Liver (tissue), 8 donors: ENCODE measurements at regions not wholly inside any gene's neighbourhood (a gene's known extent, or its start where the extent isn't known, plus 50 kb on each side); places are given as distances from the start of the nearest gene placed in this dataset.

ENCODE experiments used
- DNase-seq: peaks from one replicate; pipeline ENCODE4 v3.0.0-alpha.2; 2017; ENCODE audit warnings: low spot score
- H3K27ac ChIP-seq, 2 donors: one replicate each; pipeline ENCODE4 v1.7.0; 2013; ENCODE audit warnings: inconsistent platforms in 2 of 2, low read length in 2 of 2, control low read depth in 1 of 2, low read depth in 1 of 2, mild to moderate bottlenecking in 1 of 2
- H3K27me3 ChIP-seq, 4 donors: one replicate each; pipeline versions ENCODE4 v1.6.1 to v1.7.0; 2013; ENCODE audit warnings: low read length in 3 of 4, inconsistent platforms in 1 of 4, mild to moderate bottlenecking in 1 of 4, moderate library complexity in 1 of 4; ENCODE audit not compliant: control insufficient read depth in 4 of 4, insufficient read depth in 4 of 4
- H3K36me3 ChIP-seq, 4 donors: one replicate each; pipeline versions ENCODE4 v1.6.1 to v1.7.0; 2013; ENCODE audit warnings: low read length in 3 of 4, mild to moderate bottlenecking in 3 of 4, low read depth in 1 of 4, moderate library complexity in 1 of 4; ENCODE audit not compliant: control insufficient read depth in 4 of 4, insufficient read depth in 3 of 4
- H3K4me1 ChIP-seq, 4 donors: one replicate each; pipeline versions ENCODE4 v1.6.1 to v1.7.0; 2013; ENCODE audit warnings: low read length in 3 of 4, mild to moderate bottlenecking in 3 of 4, moderate library complexity in 1 of 4; ENCODE audit not compliant: control insufficient read depth in 4 of 4, insufficient read depth in 4 of 4
- H3K4me3 ChIP-seq, 3 donors: one replicate each; pipeline versions ENCODE4 v1.6.1 to v1.7.0; 2013; ENCODE audit warnings: low read length in 3 of 3, control low read depth in 1 of 3, low read depth in 1 of 3, mild to moderate bottlenecking in 1 of 3
- H3K9ac ChIP-seq, 2 donors: one replicate each; pipeline ENCODE4 v1.7.0; 2013; ENCODE audit warnings: low read length in 2 of 2, mild to moderate bottlenecking in 2 of 2, moderate library complexity in 2 of 2, control low read depth in 1 of 2, low read depth in 1 of 2
- H3K9me3 ChIP-seq, 4 donors: one replicate each; pipeline versions ENCODE4 v1.6.1 to v1.7.0; 2013; ENCODE audit warnings: low read length in 3 of 4; ENCODE audit not compliant: control insufficient read depth in 4 of 4
- ATF3 ChIP-seq: IDR thresholded peaks from 2 replicates; pipeline ENCODE4 v1.6.1; 2016; ENCODE audit warnings: antibody characterized with exemption
- CTCF ChIP-seq: fragments of 150-350 bp; IDR thresholded peaks from 2 replicates; pipeline ENCODE4 v1.5.1; 2017; ENCODE audit warnings: improper control_type of control experiment, low read depth, low read length; ENCODE audit not compliant: missing input control
- EGR1 ChIP-seq, 2 donors: IDR thresholded peaks; 2 replicates each; pipeline ENCODE4 v1.6.1; 2016 to 2018; ENCODE audit warnings: antibody characterized with exemption in 2 of 2, low read depth in 2 of 2
- FOXA1 ChIP-seq: IDR thresholded peaks from 2 replicates; pipeline ENCODE4 v1.6.1; 2016; ENCODE audit warnings: antibody characterized with exemption
- GABPA ChIP-seq, 2 donors: IDR thresholded peaks in 1 of 2; conservative IDR thresholded peaks in 1 of 2; 2 replicates each; pipeline ENCODE4 v1.6.1; 2016; ENCODE audit warnings: antibody characterized with exemption in 2 of 2, mild to moderate bottlenecking in 1 of 2, moderate library complexity in 1 of 2
- HNF4A ChIP-seq, 2 donors: conservative IDR thresholded peaks; 2 replicates each; pipeline ENCODE4 v1.6.1; 2016; ENCODE audit warnings: antibody characterized with exemption in 2 of 2, mild to moderate bottlenecking in 2 of 2
- HNF4G ChIP-seq: IDR thresholded peaks from 2 replicates; pipeline ENCODE4 v1.6.1; 2016; ENCODE audit warnings: antibody characterized with exemption
- JUND ChIP-seq, 2 donors: IDR thresholded peaks; 2 replicates each; pipeline ENCODE4 v1.6.1; 2016; ENCODE audit warnings: antibody characterized with exemption in 2 of 2
- MAX ChIP-seq: IDR thresholded peaks from 2 replicates; pipeline ENCODE4 v1.6.1; 2016; ENCODE audit warnings: antibody characterized with exemption
- NR2F2 ChIP-seq: IDR thresholded peaks from 2 replicates; pipeline ENCODE4 v1.6.1; 2016; ENCODE audit warnings: antibody characterized with exemption
- RAD21 ChIP-seq, 2 donors: IDR thresholded peaks; 2 replicates each; pipeline ENCODE4 v1.6.1; 2016; ENCODE audit warnings: antibody characterized with exemption in 2 of 2, mild to moderate bottlenecking in 2 of 2
- REST ChIP-seq: IDR thresholded peaks from 2 replicates; pipeline ENCODE4 v1.6.1; 2016; ENCODE audit warnings: antibody characterized with exemption, mild to moderate bottlenecking
- RXRA ChIP-seq, 2 donors: IDR thresholded peaks; 2 replicates each; pipeline ENCODE4 v1.6.1; 2017 to 2018; ENCODE audit warnings: antibody characterized with exemption in 2 of 2, mild to moderate bottlenecking in 1 of 2
- SP1 ChIP-seq: IDR thresholded peaks from 2 replicates; pipeline ENCODE4 v1.6.1; 2018; ENCODE audit warnings: antibody characterized with exemption, mild to moderate bottlenecking
- TAF1 ChIP-seq: conservative IDR thresholded peaks from 2 replicates; pipeline ENCODE4 v1.6.1; 2016; ENCODE audit warnings: antibody characterized with exemption, mild to moderate bottlenecking
- YY1 ChIP-seq: IDR thresholded peaks from 2 replicates; pipeline ENCODE4 v1.6.1; 2016; ENCODE audit warnings: antibody characterized with exemption, mild to moderate bottlenecking
- ZBTB33 ChIP-seq: IDR thresholded peaks from 2 replicates; pipeline ENCODE4 v1.6.1; 2016; ENCODE audit warnings: antibody characterized with exemption
- WGBS: extraction: QIAGEN DNeasy Blood & Tissue Kit; methylation state at CpG from one replicate; pipeline ENCODE4 v1.1.7; 2013; 5-methylcytosine and 5-hydroxymethylcytosine counted together
- donor health status: healthy.
- donor health status: healthy.
- donor health status: healthy.
- donor health status: healthy.
- donor health status: healthy.

GRCh38 chr6:97445407-97445806 is 162.4 kb upstream of the MMS22L start:
- DNase-seq: no peak
- H3K4me3 ChIP-seq: no peak overlapping the region
- TF ChIP-seq MAX: no peak
- no peak for TF ChIP-seq TAF1
- no peak for TF ChIP-seq SP1
- TF ChIP-seq GABPA (IDR thresholded peaks at IDR 0.05 in 1 of 2, conservative IDR thresholded peaks at IDR 0.05 in 1 of 2): no peak
- no peak for TF ChIP-seq RXRA (IDR thresholded peaks at IDR 0.05)
- no peak for TF ChIP-seq EGR1 (IDR thresholded peaks at IDR 0.05; ENCODE audit: low read depth in 2 of 2)
- no peak for TF ChIP-seq ZBTB33
- no peak for TF ChIP-seq RAD21 (IDR thresholded peaks at IDR 0.05)
- no peak for TF ChIP-seq HNF4G
- TF ChIP-seq FOXA1: no peak
- TF ChIP-seq ATF3: no peak
- no peak for TF ChIP-seq JUND (IDR thresholded peaks at IDR 0.05)
- TF ChIP-seq REST: no peak
- TF ChIP-seq CTCF: no peak
- TF ChIP-seq NR2F2: no peak
- TF ChIP-seq YY1: no peak
- 81% methylated on average over 3 of the region's 3 CpGs for WGBS
- H3K27me3 ChIP-seq: no peaks in the 10 kb centered on the region
- no peak overlapping the region for H3K9ac ChIP-seq
- peaks cover 0 to 3% (median 0%) of the 10 kb centered on the region in 4 donors for H3K4me1 ChIP-seq
- H3K9me3 ChIP-seq: peaks cover 0 to 3% (median 0%) of the 10 kb centered on the region in 4 donors
- H3K27ac ChIP-seq: no peak overlapping the region
- H3K36me3 ChIP-seq: no peaks in the 10 kb centered on the region

- Histone ChIP-seq H3K27me3 (no peaks in the 10 kb centered on the region), H3K9me3 (peaks cover 0 to 3% (median 0%) of the 10 kb centered on the region in 4 donors), H3K9ac (no peak overlapping the region), H3K4me3 (no peak overlapping the region), H3K4me1 (no peaks in the 10 kb centered on the region), H3K36me3 (no peaks in the 10 kb centered on the region), H3K27ac (no peak overlapping the region)
- 76% methylated on average over 2 of the region's 2 CpGs for WGBS
- DNase-seq: no peak
- TF ChIP-seq ZBTB33: no peak
- TF ChIP-seq NR2F2: no peak
- TF ChIP-seq ATF3: no peak
- no peak for TF ChIP-seq HNF4G
- no peak for TF ChIP-seq JUND (IDR thresholded peaks at IDR 0.05)
- TF ChIP-seq YY1: no peak
- no peak for TF ChIP-seq EGR1 (IDR thresholded peaks at IDR 0.05; ENCODE audit: low read depth in 2 of 2)
- TF ChIP-seq REST: no peak
- no peak for TF ChIP-seq HNF4A (conservative IDR thresholded peaks at IDR 0.05)
- TF ChIP-seq FOXA1: no peak
- TF ChIP-seq RAD21 (IDR thresholded peaks at IDR 0.05): no peak
- no peak for TF ChIP-seq GABPA (IDR thresholded peaks at IDR 0.05 in 1 of 2, conservative IDR thresholded peaks at IDR 0.05 in 1 of 2)
Measured at GRCh38 chr6:97449444-97449966, 166.5 kb upstream of the MMS22L start.
